Aorta (tissue), 5 donors: ENCODE measurements at regions not wholly inside any gene's neighbourhood (a gene's known extent, or its start where the extent isn't known, plus 50 kb on each side); places are given as distances from the start of the nearest gene placed in this dataset.

Experiments
- ATAC-seq: fragments of 200-7000 bp; cut with Tn5 transposase; one replicate; pipeline ENCODE4 v1.9.1; 2022; ENCODE audit warnings: moderate library complexity; ENCODE audit not compliant: low FRiP score
- DNase-seq, 2 donors: peaks; one replicate each; pipeline ENCODE4 v3.0.0-alpha.2; 2020
- H3K27ac ChIP-seq, 2 donors: one replicate each; pipeline ENCODE4 v1.5.1; 2013; ENCODE audit warnings: low read length in 2 of 2, mild to moderate bottlenecking in 2 of 2, moderate library complexity in 2 of 2, control low read depth in 1 of 2, inconsistent platforms in 1 of 2, low read depth in 1 of 2
- H3K27me3 ChIP-seq, 2 donors: one replicate each; pipeline ENCODE4 v1.6.1; 2013; ENCODE audit warnings: control low read depth in 1 of 2, low read length in 1 of 2, mild to moderate bottlenecking in 1 of 2, moderate library complexity in 1 of 2; ENCODE audit not compliant: insufficient read depth in 2 of 2, control insufficient read depth in 1 of 2
- H3K36me3 ChIP-seq, 2 donors: one replicate each; pipeline ENCODE4 v1.6.1; 2013; ENCODE audit warnings: control low read depth in 1 of 2, low read length in 1 of 2, mild to moderate bottlenecking in 1 of 2; ENCODE audit not compliant: insufficient read depth in 2 of 2, control insufficient read depth in 1 of 2
- H3K4me1 ChIP-seq, 2 donors: one replicate each; pipeline ENCODE4 v1.6.1; 2013; ENCODE audit warnings: low read length in 2 of 2, control low read depth in 1 of 2, mild to moderate bottlenecking in 1 of 2, moderate library complexity in 1 of 2; ENCODE audit not compliant: insufficient read depth in 2 of 2, control insufficient read depth in 1 of 2
- H3K4me3 ChIP-seq, 2 donors: one replicate each; pipeline ENCODE4 v1.5.1; 2013; ENCODE audit warnings: low read length in 2 of 2, control low read depth in 1 of 2, mild to moderate bottlenecking in 1 of 2
- H3K9me3 ChIP-seq: one replicate; pipeline ENCODE4 v1.6.1; 2013; ENCODE audit warnings: mild to moderate bottlenecking, low read length; ENCODE audit not compliant: control insufficient read depth
- WGBS, 2 donors: extraction: QIAGEN DNeasy Blood & Tissue Kit; methylation state at CpG; one replicate each; pipeline ENCODE4 v1.1.7; 2013; 5-methylcytosine and 5-hydroxymethylcytosine counted together
- intact Hi-C, 2 donors: fragments of 100-400 bp; cut with DNase I; formaldehyde crosslinking; loops; one replicate each; pipeline versions ENCODE4 v1.14.2 to v1.15.0; 2022
- donor health status: healthy with polysubstance abuse.
- donor health status: Bipolar disorder and iron deficiency.
- donor health status: DM: no; HTN: no; CAD: no.
- donor health status: DM: no; HTN: no; CAD: no.
- donor health status: DM: yes; HTN: yes; CAD: no.

DNA sequence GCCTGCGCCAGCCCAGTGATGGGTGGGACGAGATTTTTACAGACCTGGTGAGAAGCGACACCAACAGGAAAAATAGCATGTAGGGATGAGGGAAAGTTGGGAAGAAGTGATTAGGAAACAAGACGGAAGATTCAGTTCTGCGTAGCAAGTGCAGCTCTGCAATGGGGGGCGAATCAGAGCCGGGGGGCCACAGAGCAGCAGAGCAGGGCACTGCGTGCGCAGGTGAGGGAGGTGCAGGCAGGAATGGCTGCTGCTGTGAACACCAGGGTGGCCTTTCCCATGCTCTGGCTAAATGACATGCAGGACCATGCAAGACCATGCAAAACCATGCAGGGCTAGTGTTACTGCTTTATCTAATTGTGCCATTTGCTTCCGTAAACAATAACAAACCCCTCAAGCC is 442.7 kb upstream of the FRG1 start:
- intact Hi-C loops: no loop called here
- Histone ChIP-seq H3K36me3 (no peaks in the 10 kb centered on the region), H3K27ac (no peak overlapping the region), H3K4me1 (no peaks in the 10 kb centered on the region), H3K9me3 (peaks cover 2% of the 10 kb centered on the region), H3K27me3 (no peaks in the 10 kb centered on the region), H3K4me3 (no peak overlapping the region)
- DNase-seq (no peak), ATAC-seq (no peak)
- WGBS, 2 donors: 86 to 87% methylated on average over 10 of the region's 10 CpGs

DNA sequence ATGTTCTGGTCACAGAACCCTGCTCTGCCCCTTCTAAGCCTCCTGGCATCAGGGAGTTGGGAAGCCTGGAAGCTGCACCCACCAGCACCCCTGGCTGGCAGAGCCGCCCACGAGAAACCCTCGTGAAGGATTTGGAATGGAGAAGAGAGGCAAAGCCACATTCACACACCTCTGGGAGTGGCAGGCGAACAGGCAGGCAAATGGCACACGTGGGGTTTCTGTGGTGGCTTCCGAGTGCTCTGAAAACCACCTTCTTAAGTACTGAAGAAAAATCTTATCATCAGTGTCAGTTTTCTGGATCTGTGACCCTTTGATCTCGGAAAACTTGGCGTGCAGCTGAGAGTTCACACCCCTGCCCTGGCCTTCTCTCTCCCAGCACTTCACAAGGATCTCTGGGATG is 442.2 kb upstream of the FRG1 start:
- peak; percentile 29 for ATAC-seq
- Histone ChIP-seq H3K36me3 (no peaks in the 10 kb centered on the region), H3K4me1 (no peaks in the 10 kb centered on the region), H3K27ac (no peak overlapping the region), H3K9me3 (peaks cover 2% of the 10 kb centered on the region), H3K4me3 (no peak overlapping the region), H3K27me3 (no peaks in the 10 kb centered on the region)
- WGBS, 2 donors: 49 to 64% methylated on average over 8 of the region's 8 CpGs
- no peak for DNase-seq
- intact Hi-C loops: no loop called here

DNA sequence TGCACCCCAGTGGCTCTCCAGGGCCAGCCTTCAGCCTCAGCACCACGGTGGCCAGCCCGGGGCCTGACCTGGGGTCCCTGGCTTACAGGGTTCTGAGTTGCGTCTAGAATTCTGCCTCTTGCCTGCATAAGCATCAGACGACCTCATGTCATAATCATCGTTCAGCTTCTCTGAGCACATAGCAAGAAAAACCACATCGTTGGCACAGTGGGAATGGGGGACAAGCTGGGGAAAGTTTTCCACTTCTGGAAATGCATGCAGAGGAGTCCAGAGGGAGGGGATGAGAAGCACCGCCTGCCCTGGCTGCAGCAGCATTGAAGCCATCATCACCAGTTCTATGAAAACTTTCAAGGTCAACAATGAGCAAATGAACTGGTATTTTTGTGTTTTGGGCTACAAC is 441.0 kb upstream of the FRG1 start:
- Histone ChIP-seq H3K4me3 (no peak overlapping the region), H3K9me3 (peaks cover 2% of the 10 kb centered on the region), H3K27me3 (no peaks in the 10 kb centered on the region), H3K36me3 (no peaks in the 10 kb centered on the region), H3K27ac (no peak overlapping the region), H3K4me1 (no peaks in the 10 kb centered on the region)
- no peak for DNase-seq
- no peak for ATAC-seq
- 83 to 84% methylated on average over 7 of the region's 7 CpGs for WGBS, 2 donors
- intact Hi-C loops: no loop called here

DNA sequence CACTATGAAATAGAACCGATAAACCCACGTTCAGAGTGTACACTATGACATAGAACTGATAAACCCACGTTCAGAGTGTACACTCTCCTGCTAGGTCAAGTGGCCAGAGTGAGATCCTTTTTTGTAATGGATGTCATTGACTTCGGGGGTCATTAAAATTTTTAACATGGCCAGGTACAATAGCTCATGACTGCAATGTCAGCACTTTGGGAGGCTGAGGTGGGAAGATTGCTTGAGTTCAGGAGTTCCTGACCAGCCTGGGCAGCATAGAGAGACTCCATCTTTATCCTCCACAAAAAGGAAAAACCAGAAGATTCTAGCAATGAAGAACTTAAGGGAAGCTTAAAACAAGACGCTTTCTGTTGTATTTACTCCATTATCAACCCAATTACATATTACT is 439.7 kb upstream of the FRG1 start:
- Histone ChIP-seq H3K9me3 (peaks cover 2% of the 10 kb centered on the region), H3K36me3 (no peaks in the 10 kb centered on the region), H3K27me3 (no peaks in the 10 kb centered on the region), H3K4me1 (no peaks in the 10 kb centered on the region), H3K4me3 (no peak overlapping the region), H3K27ac (no peak overlapping the region)
- intact Hi-C loops: no loop called here
- ATAC-seq: no peak
- DNase-seq: no peak
- 84 to 86% methylated on average over 5 of the region's 5 CpGs for WGBS, 2 donors

DNA sequence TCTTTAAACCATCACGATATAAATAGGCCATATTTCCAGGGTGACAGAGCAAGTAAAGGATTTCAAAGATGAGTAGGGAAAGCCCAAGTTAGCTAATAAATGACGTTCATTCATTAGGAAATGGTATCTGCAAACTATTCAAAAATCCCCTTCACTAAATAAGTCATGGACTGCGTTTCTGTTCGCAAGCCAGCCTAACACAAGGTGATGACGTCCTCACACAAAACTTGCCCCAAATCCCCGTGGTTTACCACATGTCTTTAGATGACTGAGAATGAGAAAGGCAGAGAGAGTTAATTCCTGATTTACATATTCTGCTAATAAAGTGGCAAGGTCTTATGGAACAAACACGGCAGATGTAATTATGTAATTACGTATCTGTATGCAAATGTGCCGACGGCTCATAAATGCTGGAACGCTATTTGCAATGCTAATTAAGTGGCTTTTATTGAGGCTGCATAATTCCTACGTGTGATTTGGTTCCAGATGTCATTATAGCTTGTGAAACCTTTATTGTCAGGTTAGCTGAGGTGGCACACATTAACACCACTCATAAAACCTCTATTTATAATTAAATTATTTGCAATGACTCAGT is 437.7 kb upstream of the FRG1 start:
- Histone ChIP-seq H3K27me3 (no peaks in the 10 kb centered on the region), H3K4me3 (no peak overlapping the region), H3K36me3 (no peaks in the 10 kb centered on the region), H3K4me1 (no peaks in the 10 kb centered on the region), H3K9me3 (peaks cover 2% of the 10 kb centered on the region), H3K27ac (no peak overlapping the region)
- WGBS, 2 donors: 84 to 85% methylated on average over 12 of the region's 12 CpGs
- no peak for ATAC-seq
- DNase-seq: no peak
- intact Hi-C loops: no loop called here

DNA sequence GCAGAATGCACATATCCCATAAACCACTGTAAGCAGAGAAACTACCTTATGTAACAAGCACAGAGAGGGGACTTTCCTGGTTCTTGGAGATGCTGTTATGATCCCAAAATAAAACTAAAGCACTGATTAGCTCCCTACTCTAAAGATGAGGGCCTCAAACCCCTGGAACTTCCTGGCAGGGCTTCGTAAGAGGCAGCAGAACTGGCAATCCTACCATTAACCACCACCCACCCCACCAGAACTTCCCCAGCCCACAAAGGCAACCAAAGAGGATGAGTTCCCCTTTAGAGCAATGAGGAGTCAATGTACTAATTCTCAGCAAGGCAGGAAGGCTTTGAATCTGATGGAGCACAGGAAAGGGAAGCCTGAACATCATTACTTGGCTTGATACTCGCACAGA is 436.5 kb upstream of the FRG1 start:
- Histone ChIP-seq H3K4me1 (no peaks in the 10 kb centered on the region), H3K36me3 (no peaks in the 10 kb centered on the region), H3K9me3 (peaks cover 2% of the 10 kb centered on the region), H3K27ac (no peak overlapping the region), H3K4me3 (no peak overlapping the region), H3K27me3 (no peaks in the 10 kb centered on the region)
- intact Hi-C loops: no loop called here
- DNase-seq: no peak
- 67 to 74% methylated on average over 2 of the region's 2 CpGs for WGBS, 2 donors
- ATAC-seq: no peak

DNA sequence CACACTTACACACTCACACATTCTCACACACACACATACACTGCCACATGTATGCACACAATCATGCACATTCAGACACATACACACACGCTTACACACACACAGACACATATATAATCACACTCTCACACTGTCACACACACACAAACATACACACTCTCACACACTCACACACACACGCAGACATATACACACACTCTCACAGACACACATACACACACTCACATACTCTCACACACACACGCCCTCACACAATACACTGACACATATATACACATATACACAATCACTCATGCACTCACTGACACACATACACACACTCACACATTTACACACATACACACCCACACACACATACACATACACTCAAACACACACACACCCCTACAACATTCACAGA is 435.3 kb upstream of the FRG1 start:
- ATAC-seq: no peak

DNA sequence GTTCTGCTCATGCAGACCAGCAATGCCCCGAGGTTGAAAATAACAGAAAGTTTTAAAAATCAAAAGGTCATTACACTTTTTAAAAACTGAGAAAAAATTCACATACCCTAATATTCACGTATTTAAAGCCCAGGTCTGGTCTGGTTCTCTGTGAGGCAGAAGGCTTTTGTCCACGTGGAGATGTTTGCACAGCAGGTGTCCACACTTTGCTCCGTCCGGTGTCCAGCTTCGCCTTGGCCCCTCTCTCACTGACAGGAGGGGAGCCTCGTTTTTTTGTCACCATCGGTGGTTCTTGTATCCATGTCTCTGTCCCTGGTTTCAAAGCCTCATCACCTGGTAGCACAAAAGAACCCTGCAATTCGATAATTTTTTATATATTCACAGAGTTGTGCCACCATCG is 434.6 kb upstream of the FRG1 start:
- no peak overlapping the region for H3K4me3 ChIP-seq
- 73 to 77% methylated on average over 10 of the region's 10 CpGs for WGBS, 2 donors
- ATAC-seq: no peak
- no peak for DNase-seq
- H3K9me3 ChIP-seq: peaks cover 2% of the 10 kb centered on the region
- H3K36me3 ChIP-seq: no peaks in the 10 kb centered on the region
- no peaks in the 10 kb centered on the region for H3K27me3 ChIP-seq
- no peak overlapping the region for H3K27ac ChIP-seq
- intact Hi-C loops: no loop called here
- H3K4me1 ChIP-seq: no peaks in the 10 kb centered on the region

More for the DNA sequence above, 435.3 kb upstream of the FRG1 start:
- H3K4me1 ChIP-seq: no peaks in the 10 kb centered on the region
- WGBS, 2 donors: 92 to 95% methylated on average over 3 of the region's 3 CpGs
- no peaks in the 10 kb centered on the region for H3K36me3 ChIP-seq
- no peaks in the 10 kb centered on the region for H3K9me3 ChIP-seq
- no peak for DNase-seq
- intact Hi-C loops: no loop called here
- no peak overlapping the region for H3K27ac ChIP-seq
- H3K4me3 ChIP-seq: no peak overlapping the region
- H3K27me3 ChIP-seq: no peaks in the 10 kb centered on the region

DNA sequence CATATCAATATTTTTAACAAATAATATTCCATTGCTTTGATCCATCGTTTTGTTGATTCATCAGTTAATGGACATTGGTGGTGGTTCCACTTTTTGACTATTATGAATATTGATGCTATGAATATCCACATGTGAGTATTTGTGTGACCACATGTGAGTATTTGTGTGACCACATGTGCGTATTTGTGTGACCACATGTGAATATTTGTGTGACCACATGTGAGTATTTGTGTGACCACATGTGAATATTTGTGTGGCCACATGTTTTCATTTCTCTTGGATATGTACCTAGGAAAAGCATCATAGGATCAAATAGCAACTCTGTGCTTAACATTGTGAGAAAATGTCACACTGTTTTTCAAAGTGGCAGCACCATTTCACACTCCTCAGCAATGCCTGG is 433.6 kb upstream of the FRG1 start:
- no peaks in the 10 kb centered on the region for H3K27me3 ChIP-seq
- H3K4me3 ChIP-seq: no peak overlapping the region
- DNase-seq: no peak
- peaks cover 2% of the 10 kb centered on the region for H3K9me3 ChIP-seq
- ATAC-seq: no peak
- intact Hi-C loops: no loop called here
- WGBS, 2 donors: 91 to 92% methylated on average over 2 of the region's 2 CpGs
- no peaks in the 10 kb centered on the region for H3K36me3 ChIP-seq
- H3K4me1 ChIP-seq: no peaks in the 10 kb centered on the region
- no peak overlapping the region for H3K27ac ChIP-seq
